HCT116 (cell line): ENCODE measurements at regions not wholly inside any gene's neighbourhood (a gene's known extent, or its start where the extent isn't known, plus 50 kb on each side); places are given as distances from the start of the nearest gene placed in this dataset.

Source experiments
- ATAC-seq: fragments of 200-7000 bp; cut with Tn5 transposase; 2 replicates; pipeline ENCODE4 v1.9.1; 2020; ENCODE audit warnings: mild to moderate bottlenecking, moderate library complexity
- BruUV-seq: library from RNA; stranded (reverse); fragments of 400-500 nt; replicated peaks from 2 replicates; lab custom pipeline; 2021; lab: Mats Ljungman, UMichigan
- CTCF ChIA-PET: fragments of 300-600 bp; sonication (Branson Sonifier 250); formaldehyde crosslinking; loops from one replicate; lab custom pipeline; 2021; ENCODE audit warnings: antibody characterized with exemption; lab: Charles Lee
- POLR2A ChIA-PET: fragments of 300-600, 350-600 bp; sonication (Branson Sonifier 250); formaldehyde crosslinking; loops from one replicate; lab custom pipeline; 2021; ENCODE audit warnings: antibody characterized with exemption; lab: Charles Lee
- RAD21 ChIA-PET, 2 experiments: fragments of 300-600 bp; sonication (Branson Sonifier 250); formaldehyde crosslinking; loops; one replicate each; lab custom pipeline; 2023; ENCODE audit warnings: low total read pairs in 2 of 2; ENCODE audit not compliant: uncharacterized antibody in 2 of 2, unreplicated experiment in 2 of 2, low non-redundant PET in 1 of 2; lab: Charles Lee
- DNase-seq: peaks from one replicate; pipeline ENCODE4 v3.0.0-alpha.2; 2010; ENCODE audit warnings: low read depth, low spot score
- H2AFZ ChIP-seq: fragments of 200-600 bp; shearing (Covaris generic), sonication (generic); 2 replicates; pipeline ENCODE4 v1.6.1; 2017; ENCODE audit warnings: low read depth, mixed run types, mixed read lengths, antibody characterized with exemption, low read length; ENCODE audit not compliant: poor library complexity, severe bottlenecking
- H3K27ac ChIP-seq: 2 replicates; pipeline ENCODE4 v1.5.1; 2012; ENCODE audit warnings: low read depth, low read length
- H3K27me3 ChIP-seq: fragments of 200-600 bp; sonication (generic); 2 replicates; pipeline ENCODE4 v1.6.1; 2016; ENCODE audit warnings: mixed run types, low read length, mixed read lengths; ENCODE audit not compliant: insufficient read depth
- H3K36me3 ChIP-seq, 2 experiments: fragments of 200-500 bp in 1 of 2; fragments of 200-600 bp in 1 of 2; sonication (Bioruptor generic) in 1 of 2; sonication (generic) in 1 of 2; 2 replicates each; pipeline versions ENCODE4 v1.5.1 to v1.6.1; 2014 to 2016; ENCODE audit warnings: low read length in 2 of 2, inconsistent platforms in 1 of 2, mixed read lengths in 1 of 2, mixed run types in 1 of 2; ENCODE audit not compliant: insufficient read depth in 2 of 2, control insufficient read depth in 1 of 2
- H3K4me1 ChIP-seq, 2 experiments: fragments of 200-600 bp in 1 of 2; sonication (generic) in 1 of 2; 2 replicates each; pipeline versions ENCODE4 v1.5.1 to v1.6.1; 2012 to 2017; ENCODE audit warnings: low read length in 2 of 2, inconsistent platforms in 1 of 2, mild to moderate bottlenecking in 1 of 2, mixed read lengths in 1 of 2, mixed run types in 1 of 2, moderate library complexity in 1 of 2; ENCODE audit not compliant: insufficient read depth in 2 of 2, control insufficient read depth in 1 of 2
- H3K4me2 ChIP-seq: fragments of 200-600 bp; sonication (generic); 2 replicates; pipeline ENCODE4 v1.6.1; 2017; ENCODE audit warnings: mixed run types, low read length, mixed read lengths
- H3K4me3 ChIP-seq, 2 experiments: fragments of 200-600 bp in 1 of 2; sonication (generic) in 1 of 2; replicated peaks in 1 of 2; 2 replicates each; pipeline ENCODE4 v1.5.1; 2011 to 2016; ENCODE audit warnings: low read length in 2 of 2, control low read depth in 1 of 2, low read depth in 1 of 2, mild to moderate bottlenecking in 1 of 2, mixed read lengths in 1 of 2, mixed run types in 1 of 2
- H3K79me2 ChIP-seq: fragments of 200-600 bp; sonication (generic); 2 replicates; pipeline ENCODE4 v1.6.1; 2017; ENCODE audit warnings: mild to moderate bottlenecking, mixed run types, low read length, moderate library complexity, mixed read lengths; ENCODE audit not compliant: insufficient read depth
- H3K9ac ChIP-seq: fragments of 200-600 bp; sonication (generic); 2 replicates; pipeline ENCODE4 v1.6.1; 2016; ENCODE audit warnings: low read length, mixed read lengths
- H3K9me2 ChIP-seq: fragments of 200-600 bp; sonication (generic), shearing (Covaris generic); 2 replicates; pipeline ENCODE4 v1.6.1; 2017; ENCODE audit warnings: mixed run types, mild to moderate bottlenecking, moderate library complexity; ENCODE audit not compliant: insufficient read depth
- H3K9me3 ChIP-seq, 2 experiments: fragments of 200-500 bp in 1 of 2; fragments of 200-600 bp in 1 of 2; sonication (Bioruptor generic) in 1 of 2; sonication (generic) in 1 of 2; 2 replicates each; pipeline ENCODE4 v1.6.1; 2014 to 2017; ENCODE audit warnings: low read length in 2 of 2, mixed read lengths in 2 of 2, inconsistent platforms in 1 of 2, low read depth in 1 of 2, mild to moderate bottlenecking in 1 of 2, mixed run types in 1 of 2, moderate library complexity in 1 of 2; ENCODE audit not compliant: control insufficient read depth in 1 of 2, insufficient read depth in 1 of 2
- H4K20me1 ChIP-seq: fragments of 200-600 bp; sonication (generic), shearing (Covaris generic); 2 replicates; pipeline ENCODE4 v1.6.1; 2017; ENCODE audit warnings: mixed run types, mild to moderate bottlenecking, moderate library complexity; ENCODE audit not compliant: insufficient read depth
- CTCF ChIP-seq, 3 experiments: fragments of 200-600 bp in 1 of 3; sonication (generic) in 1 of 3; IDR thresholded peaks in 2 of 3; conservative IDR thresholded peaks in 1 of 3; 2 replicates each; pipeline ENCODE4 v1.5.1; 2012 to 2017; ENCODE audit warnings: low read depth in 2 of 3, low read length in 2 of 3, antibody characterized with exemption in 1 of 3, borderline replicate concordance in 1 of 3, control low read depth in 1 of 3, mild to moderate bottlenecking in 1 of 3, mixed read lengths in 1 of 3, mixed run types in 1 of 3, moderate library complexity in 1 of 3; ENCODE audit not compliant: insufficient read depth in 1 of 3
- EGR1 ChIP-seq: IDR thresholded peaks from 2 replicates; pipeline ENCODE4 v1.6.1; 2012; ENCODE audit warnings: low read depth
- ELF1 ChIP-seq: IDR thresholded peaks from 2 replicates; pipeline ENCODE4 v1.6.1; 2012; ENCODE audit warnings: low read depth, borderline replicate concordance
- EZH2 ChIP-seq: fragments of 200-600 bp; sonication (generic); IDR thresholded peaks from 2 replicates; pipeline ENCODE4 v1.6.1; 2017; ENCODE audit warnings: antibody characterized with exemption, mixed run types
- EZH2phosphoT487 ChIP-seq: fragments of 200-600 bp; IDR thresholded peaks from 2 replicates; pipeline ENCODE4 v1.6.1; 2018; ENCODE audit warnings: antibody characterized with exemption, borderline replicate concordance
- JUND ChIP-seq: IDR thresholded peaks from 2 replicates; pipeline ENCODE4 v1.6.1; 2012
- POLR2AphosphoS5 ChIP-seq: IDR thresholded peaks from 2 replicates; pipeline ENCODE4 v1.6.1; 2011; ENCODE audit warnings: mild to moderate bottlenecking, low read depth, low read length, moderate library complexity
- RAD21 ChIP-seq: IDR thresholded peaks from 2 replicates; pipeline ENCODE4 v1.6.1; 2012; ENCODE audit warnings: low read depth, mild to moderate bottlenecking
- SIN3A ChIP-seq: IDR thresholded peaks from 2 replicates; pipeline ENCODE4 v1.6.1; 2012; ENCODE audit warnings: low read depth
- SP1 ChIP-seq: IDR thresholded peaks from 2 replicates; pipeline ENCODE4 v1.6.1; 2012; ENCODE audit warnings: low read depth
- SRF ChIP-seq: IDR thresholded peaks from 2 replicates; pipeline ENCODE4 v1.6.1; 2012; ENCODE audit warnings: low read depth
- YY1 ChIP-seq: IDR thresholded peaks from 2 replicates; pipeline ENCODE4 v1.6.1; 2011; ENCODE audit warnings: low read length, low read depth, moderate library complexity, mild to moderate bottlenecking; ENCODE audit not compliant: insufficient replicate concordance; ENCODE audit errors: extremely low read depth
- ZFX ChIP-seq: fragments of 450-650 bp; IDR thresholded peaks from 2 replicates; pipeline ENCODE4 v1.6.1; 2017
- ZNF274 ChIP-seq: fragments of 200-500 bp; sonication (Bioruptor generic); IDR thresholded peaks from 2 replicates; pipeline ENCODE4 v1.6.1; 2014; ENCODE audit warnings: mild to moderate bottlenecking, low read depth, low read length, inconsistent platforms
- intact Hi-C: fragments of 100-400 bp; cut with micrococcal nuclease; formaldehyde crosslinking; loops from 2 replicates; pipeline ENCODE4 v1.10.0; 2022
- TF ChIP-seq, protein P1 (sequence below): IDR thresholded peaks from 2 replicates; pipeline ENCODE4 v1.6.1; 2011; ENCODE audit warnings: mild to moderate bottlenecking, low read length, moderate library complexity; ENCODE audit not compliant: insufficient replicate concordance; ENCODE audit errors: extremely low read depth
- TF ChIP-seq, protein P2 (sequence below): IDR thresholded peaks from 2 replicates; pipeline ENCODE4 v1.6.1; 2012; ENCODE audit warnings: low read depth

- no peaks in the 10 kb centered on the region for H3K4me1 ChIP-seq
- intact Hi-C loops, result no loop called here
- no peaks in the 10 kb centered on the region for H3K9me2 ChIP-seq
- H3K4me3 ChIP-seq, result no peak overlapping the region
- DNase-seq (no peak), ATAC-seq (no peak)
- H3K36me3 ChIP-seq, result no peaks in the 10 kb centered on the region
- ChIA-PET CTCF (no interaction called here), RAD21 (no interaction called here), POLR2A (no interaction called here)
- no peak overlapping the region for H3K9ac ChIP-seq
- no peaks in the 10 kb centered on the region for H3K9me3 ChIP-seq
- BruUV-seq, result no TSS peak
- TF ChIP-seq POLR2AphosphoS5 (no peak), EGR1 (no peak), EZH2phosphoT487 (no peak), EZH2 (no peak), ELF1 (no peak), JUND (no peak), SIN3A (no peak), RAD21 (no peak), ZNF274 (no peak), SRF (no peak), YY1 (no peak), SP1 (no peak), CTCF (IDR thresholded peaks at IDR 0.05 in 2 of 3, conservative IDR thresholded peaks at IDR 0.05 in 1 of 3; ENCODE audit: borderline replicate concordance in 1 of 3, insufficient read depth in 1 of 3, low read depth in 2 of 3, low read length in 2 of 3) (no peak), ZFX (no peak)
- TF ChIP-seq, protein P1, sequence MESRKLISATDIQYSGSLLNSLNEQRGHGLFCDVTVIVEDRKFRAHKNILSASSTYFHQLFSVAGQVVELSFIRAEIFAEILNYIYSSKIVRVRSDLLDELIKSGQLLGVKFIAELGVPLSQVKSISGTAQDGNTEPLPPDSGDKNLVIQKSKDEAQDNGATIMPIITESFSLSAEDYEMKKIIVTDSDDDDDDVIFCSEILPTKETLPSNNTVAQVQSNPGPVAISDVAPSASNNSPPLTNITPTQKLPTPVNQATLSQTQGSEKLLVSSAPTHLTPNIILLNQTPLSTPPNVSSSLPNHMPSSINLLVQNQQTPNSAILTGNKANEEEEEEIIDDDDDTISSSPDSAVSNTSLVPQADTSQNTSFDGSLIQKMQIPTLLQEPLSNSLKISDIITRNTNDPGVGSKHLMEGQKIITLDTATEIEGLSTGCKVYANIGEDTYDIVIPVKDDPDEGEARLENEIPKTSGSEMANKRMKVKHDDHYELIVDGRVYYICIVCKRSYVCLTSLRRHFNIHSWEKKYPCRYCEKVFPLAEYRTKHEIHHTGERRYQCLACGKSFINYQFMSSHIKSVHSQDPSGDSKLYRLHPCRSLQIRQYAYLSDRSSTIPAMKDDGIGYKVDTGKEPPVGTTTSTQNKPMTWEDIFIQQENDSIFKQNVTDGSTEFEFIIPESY, result no peak
- TF ChIP-seq, protein P2, sequence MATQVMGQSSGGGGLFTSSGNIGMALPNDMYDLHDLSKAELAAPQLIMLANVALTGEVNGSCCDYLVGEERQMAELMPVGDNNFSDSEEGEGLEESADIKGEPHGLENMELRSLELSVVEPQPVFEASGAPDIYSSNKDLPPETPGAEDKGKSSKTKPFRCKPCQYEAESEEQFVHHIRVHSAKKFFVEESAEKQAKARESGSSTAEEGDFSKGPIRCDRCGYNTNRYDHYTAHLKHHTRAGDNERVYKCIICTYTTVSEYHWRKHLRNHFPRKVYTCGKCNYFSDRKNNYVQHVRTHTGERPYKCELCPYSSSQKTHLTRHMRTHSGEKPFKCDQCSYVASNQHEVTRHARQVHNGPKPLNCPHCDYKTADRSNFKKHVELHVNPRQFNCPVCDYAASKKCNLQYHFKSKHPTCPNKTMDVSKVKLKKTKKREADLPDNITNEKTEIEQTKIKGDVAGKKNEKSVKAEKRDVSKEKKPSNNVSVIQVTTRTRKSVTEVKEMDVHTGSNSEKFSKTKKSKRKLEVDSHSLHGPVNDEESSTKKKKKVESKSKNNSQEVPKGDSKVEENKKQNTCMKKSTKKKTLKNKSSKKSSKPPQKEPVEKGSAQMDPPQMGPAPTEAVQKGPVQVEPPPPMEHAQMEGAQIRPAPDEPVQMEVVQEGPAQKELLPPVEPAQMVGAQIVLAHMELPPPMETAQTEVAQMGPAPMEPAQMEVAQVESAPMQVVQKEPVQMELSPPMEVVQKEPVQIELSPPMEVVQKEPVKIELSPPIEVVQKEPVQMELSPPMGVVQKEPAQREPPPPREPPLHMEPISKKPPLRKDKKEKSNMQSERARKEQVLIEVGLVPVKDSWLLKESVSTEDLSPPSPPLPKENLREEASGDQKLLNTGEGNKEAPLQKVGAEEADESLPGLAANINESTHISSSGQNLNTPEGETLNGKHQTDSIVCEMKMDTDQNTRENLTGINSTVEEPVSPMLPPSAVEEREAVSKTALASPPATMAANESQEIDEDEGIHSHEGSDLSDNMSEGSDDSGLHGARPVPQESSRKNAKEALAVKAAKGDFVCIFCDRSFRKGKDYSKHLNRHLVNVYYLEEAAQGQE, result no peak
- H4K20me1 ChIP-seq, result no peaks in the 10 kb centered on the region
- no peak overlapping the region for H3K27ac ChIP-seq
- no peaks in the 10 kb centered on the region for H3K27me3 ChIP-seq
- no peak overlapping the region for H3K4me2 ChIP-seq
- no peak overlapping the region for H2AFZ ChIP-seq
- no peaks in the 10 kb centered on the region for H3K79me2 ChIP-seq
Measured at GRCh38 chrX:110561034-110561433, 202.4 kb downstream of the RTL9 start.
